ENCODE measurements at regions not wholly inside any gene's neighbourhood (a gene's known extent, or its start where the extent isn't known, plus 50 kb on each side); places are given as distances from the start of the nearest gene placed in this dataset.
A peak's percentile ranks its signal among the peaks of the same experiment; 100 is the strongest.

DNA sequence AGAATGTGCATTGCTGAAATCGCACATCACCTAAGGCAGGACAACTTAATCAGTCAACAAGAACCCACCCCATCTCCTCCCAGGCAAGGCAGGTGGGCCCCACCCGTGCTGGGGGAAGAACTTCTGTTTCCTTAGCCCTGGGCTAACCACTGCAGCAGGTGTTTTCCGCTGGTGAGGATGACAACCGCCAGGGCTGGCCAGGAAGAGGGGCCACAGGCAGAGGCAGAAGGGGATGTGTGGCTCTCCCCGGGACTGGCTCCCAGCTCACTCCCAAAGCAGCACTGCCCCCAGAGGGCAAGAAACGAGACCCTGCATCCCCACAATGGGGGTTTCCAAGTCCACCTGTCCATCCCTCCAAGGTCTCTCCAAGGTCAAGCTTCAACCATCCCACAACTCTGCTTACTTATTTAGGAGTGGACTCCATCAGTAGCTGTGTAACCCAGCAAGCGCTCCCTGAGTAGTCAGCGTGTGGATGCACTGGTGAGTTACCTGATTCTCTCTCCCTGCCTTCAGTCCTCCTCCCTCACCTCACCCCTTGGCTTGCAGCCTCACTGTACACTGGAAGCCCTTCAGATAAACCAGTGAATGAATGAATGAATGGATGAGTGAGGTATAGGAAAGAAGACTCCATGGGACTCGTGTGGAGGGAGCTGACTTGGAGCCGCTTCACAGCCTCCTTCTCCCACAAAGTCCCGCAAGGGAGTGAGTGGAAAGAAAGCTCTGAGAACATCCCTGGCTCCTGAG, 168.2 kb upstream of the CST7 start:
- DNase-seq: no peak

DNA sequence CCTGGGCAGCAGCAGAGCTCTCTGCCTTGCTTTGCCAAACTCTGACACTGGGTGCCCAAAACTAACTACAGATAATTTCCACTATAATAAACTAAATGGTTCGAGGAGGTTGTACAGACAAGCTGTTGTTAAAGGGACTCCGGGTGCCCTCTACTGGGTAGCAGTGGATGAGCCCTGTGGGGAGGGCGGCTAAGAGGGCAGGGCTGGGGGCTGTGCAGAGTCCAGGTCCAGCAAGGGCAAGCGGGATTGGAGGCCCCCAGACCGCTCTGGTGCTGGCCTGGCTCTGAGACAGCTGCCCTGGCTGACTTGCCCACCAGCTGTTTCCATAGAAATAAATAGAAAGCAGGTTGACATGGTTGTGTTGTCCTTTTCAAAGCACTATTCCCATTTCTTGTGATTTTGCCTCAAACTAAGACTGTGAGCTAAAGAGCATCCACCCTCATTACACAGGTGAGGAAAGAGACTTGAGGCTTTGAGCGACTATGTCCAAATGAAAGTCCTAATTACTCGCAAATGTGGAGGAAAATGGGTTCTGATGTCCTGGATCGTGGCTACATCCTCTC, 167.6 kb upstream of the CST7 start:
- peak; percentile 69 for DNase-seq

DNA sequence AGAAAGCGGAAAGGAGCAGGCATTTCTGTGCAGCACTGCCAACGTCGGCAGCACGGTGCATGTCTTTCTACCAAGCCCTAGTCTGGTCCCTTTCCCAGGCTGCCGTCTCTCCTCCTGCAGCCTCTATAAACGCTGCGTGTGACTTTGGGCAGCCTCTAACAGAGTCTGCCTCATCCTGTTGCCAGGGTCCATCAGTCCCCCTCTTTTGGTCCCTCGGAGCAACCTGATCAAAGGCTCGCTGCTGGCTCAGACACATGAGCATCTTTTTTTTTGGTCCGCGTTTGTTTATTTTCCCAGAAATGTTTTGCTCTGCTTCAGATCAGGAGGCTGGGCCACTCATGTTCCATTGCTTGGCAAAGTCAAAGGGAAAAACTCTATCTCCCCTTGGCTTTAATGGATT, 166.8 kb upstream of the CST7 start:
- no peak for DNase-seq

- DNase-seq: no peak
These were observed 166.1 kb upstream of the CST7 start for GRCh38 chr20:24782801-24783630.

DNA sequence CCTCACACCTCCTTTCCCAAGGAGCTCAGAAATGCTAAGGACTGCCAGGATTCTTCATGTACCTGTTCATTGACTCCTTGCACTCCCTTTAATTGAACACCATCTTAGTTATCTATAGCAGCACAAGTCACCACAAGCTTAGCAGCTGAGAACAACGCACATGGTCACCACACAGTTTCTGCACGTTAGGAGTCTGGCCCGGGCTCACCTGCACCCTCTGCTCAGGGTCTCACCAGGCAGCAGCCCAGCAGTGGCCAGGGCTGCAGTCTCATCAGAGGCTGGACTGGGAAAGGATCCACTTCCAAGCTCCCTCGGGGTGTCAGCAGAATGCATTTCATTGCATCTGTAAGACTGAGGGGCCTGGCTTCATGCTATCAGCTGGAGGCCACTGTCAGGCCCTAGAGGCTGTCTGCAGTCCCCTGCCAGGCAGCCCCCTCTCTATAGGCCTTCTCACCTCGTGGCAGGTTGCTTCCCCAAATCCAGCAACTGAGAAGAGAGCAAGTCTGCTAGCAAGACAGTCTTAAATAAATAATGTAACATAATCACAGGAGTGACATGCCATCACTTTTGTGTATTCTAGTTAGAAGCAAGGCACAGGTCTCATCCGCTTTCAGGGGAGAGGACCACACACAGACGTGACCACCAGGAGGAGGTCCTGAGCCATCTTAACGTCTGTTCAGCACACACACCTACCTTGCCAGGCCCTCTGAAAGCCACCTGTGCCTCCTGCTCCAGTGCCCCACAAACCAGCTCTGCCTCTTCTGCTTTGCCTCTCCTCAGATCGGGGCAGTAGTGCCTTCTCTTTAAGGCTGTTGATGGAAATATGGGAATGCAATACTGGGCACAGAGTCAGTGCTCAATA, 165.2 kb upstream of the CST7 start:
- DNase-seq: peak; percentile 12

DNA sequence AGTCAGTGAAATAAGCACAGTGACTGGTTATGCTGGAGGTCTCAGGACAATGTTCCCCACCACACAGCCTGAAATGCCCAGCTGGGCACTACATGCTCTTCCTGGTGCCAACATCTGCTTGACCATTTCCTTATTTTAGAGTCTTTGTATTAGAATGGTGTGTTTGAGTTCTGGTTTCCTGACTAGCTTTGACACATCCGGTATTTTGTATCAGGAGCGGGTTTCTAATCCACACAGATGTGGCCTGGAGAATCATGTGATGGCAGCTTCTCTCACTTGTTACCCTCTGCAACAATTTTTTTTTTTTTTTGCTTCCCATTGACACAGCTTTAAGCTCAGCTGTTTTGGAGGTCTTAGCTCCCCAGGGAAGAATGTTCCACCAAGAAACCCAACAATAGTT, 164.5 kb upstream of the CST7 start:
- no peak for DNase-seq

GRCh38 chr20:24785141-24786110, 163.6 kb upstream of the CST7 start:
- DNase-seq: peak; percentile 55

- no peak for DNase-seq
These were observed 163.0 kb upstream of the CST7 start for GRCh38 chr20:24786111-24786495.

GRCh38 chr20:24786646-24787045, 162.4 kb upstream of the CST7 start:
- no peak for DNase-seq

- no peak for DNase-seq
These were observed 162.0 kb upstream of the CST7 start for GRCh38 chr20:24787071-24787470.

GRCh38 chr20:24787621-24788020, 161.4 kb upstream of the CST7 start:
- DNase-seq: no peak

DNA sequence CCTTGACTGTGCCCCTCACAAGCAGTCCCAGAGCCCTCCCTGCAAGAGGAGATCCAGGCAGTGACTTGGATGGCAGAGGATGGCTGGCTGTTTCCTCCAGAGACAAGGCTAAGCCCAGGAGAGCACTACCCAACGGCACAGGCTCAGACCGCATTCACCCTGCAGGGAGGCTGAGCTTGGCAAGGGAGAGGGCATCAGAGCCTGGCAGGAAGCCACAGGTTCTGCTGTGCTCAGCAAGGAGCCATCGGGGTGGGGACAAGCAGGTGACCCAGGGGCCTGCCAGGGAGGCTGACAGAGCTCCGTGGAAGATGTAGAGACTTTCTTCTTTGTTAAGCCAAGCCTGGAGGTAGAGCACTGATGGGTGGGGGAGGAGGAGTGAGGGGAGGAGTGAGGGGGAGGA, 159.2 kb upstream of the CST7 start:
- DNase-seq: no peak

- DNase-seq: no peak
These were observed 158.3 kb upstream of the CST7 start for GRCh38 chr20:24790746-24791283.

DNA sequence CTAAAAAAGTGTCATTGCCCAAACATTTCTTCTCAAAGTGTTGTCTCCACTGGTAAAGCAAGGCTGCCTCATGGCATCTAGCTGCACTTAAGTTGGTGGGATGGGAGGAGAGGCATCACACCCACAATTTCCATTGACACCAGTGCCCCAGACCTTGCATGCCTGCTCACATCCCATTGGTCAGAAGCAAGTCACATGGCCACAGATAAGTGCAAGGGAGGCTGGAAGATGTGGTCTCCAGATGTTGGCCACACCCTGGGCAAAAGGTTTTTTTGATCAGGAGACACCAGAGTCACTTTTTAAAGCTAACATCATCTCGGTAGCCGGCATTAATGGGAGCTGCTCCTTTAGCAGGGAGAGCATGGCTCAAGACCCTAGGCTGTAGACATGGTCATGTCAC, 157.1 kb upstream of the CST7 start:
- no peak for DNase-seq

GRCh38 chr20:24792641-24793495, 156.2 kb upstream of the CST7 start:
- no peak for DNase-seq

- no peak for DNase-seq
These were observed 153.6 kb upstream of the CST7 start for GRCh38 chr20:24795436-24795835.

DNA sequence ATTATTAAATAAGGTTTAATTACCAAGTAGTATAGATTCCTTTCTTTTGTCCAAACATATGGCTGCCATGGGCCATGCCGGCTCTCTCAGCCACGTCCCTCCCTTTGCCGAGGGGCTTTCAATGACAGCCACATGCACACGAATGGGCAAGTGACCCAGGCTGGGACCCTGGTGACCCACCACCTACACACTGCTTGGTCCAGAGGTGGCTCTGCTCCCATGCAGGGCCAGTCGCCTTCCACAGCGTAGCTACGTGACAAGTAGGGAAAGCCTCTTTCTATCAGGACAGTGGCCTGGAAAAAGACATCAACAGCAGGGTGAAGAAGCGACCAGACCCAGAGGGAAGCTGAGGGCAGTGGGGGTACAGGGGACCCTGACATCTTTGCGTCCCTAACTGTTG, 152.8 kb upstream of the CST7 start:
- DNase-seq: no peak

- no peak for DNase-seq
These were observed 152.0 kb upstream of the CST7 start for GRCh38 chr20:24797113-24797512.

DNA sequence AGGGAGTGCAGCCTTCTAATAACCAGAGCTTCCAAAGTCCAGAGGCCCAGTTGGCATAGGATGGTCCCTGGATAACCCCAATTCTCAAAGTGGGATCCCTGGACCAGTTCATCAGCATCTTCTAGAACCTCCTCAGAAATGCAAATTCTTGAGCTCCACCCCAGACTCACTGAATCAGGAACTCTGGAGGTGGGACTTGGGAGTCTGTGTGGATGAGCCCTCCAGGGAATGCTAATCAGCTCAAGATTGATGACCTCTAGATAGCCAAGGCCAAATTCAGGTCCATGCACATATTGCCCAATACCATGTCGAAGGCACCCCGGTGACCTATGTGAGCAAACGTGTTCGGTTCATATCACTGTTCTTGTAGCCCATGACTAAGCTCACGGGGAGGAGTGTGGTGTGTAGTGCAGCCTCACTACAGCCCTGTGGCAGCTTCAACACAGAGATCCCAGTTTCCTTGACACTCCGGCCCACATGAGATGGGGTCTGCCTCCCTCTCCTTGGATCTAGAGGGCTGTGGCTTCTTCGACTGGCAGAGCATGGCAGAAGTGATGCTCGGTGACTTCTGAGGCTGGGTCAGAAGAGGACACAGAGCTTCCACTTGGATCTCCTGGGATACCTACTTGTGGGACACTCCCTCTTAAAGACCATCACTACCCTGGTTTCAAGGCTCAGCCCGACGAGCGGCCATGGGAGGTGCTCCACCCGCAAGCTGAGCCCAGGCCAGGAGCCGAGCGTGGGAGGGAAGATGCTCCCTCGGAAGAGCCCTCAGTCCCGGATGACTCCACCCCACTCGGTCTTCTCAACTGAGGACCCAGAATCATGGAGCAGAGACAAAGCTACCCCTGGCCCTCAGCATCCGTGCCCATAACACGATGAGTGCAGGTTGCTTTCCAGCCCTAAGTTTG, 151.1 kb upstream of the CST7 start:
- DNase-seq: no peak

All from NCI-H1694 (cell line).